GM06990 (cell line): ENCODE measurements at regions not wholly inside any gene's neighbourhood (a gene's known extent, or its start where the extent isn't known, plus 50 kb on each side); places are given as distances from the start of the nearest gene placed in this dataset.

ENCODE experiments used
- DNase-seq: peaks from one replicate; pipeline ENCODE4 v3.0.0-alpha.2; 2011; ENCODE audit not compliant: insufficient read length; ENCODE audit errors: extremely low read depth
- H3K27me3 ChIP-seq: replicated peaks from 2 replicates; pipeline ENCODE4 v1.6.0; 2011; ENCODE audit warnings: low read length; ENCODE audit not compliant: control insufficient read depth, insufficient read depth
- H3K36me3 ChIP-seq: 2 replicates; pipeline ENCODE4 v1.5.1; 2011; ENCODE audit warnings: low read length; ENCODE audit not compliant: control insufficient read depth, insufficient read depth
- H3K4me3 ChIP-seq: replicated peaks from 2 replicates; pipeline ENCODE4 v1.5.1; 2011; ENCODE audit warnings: low read depth, mild to moderate bottlenecking, control low read depth, low read length
- TF ChIP-seq, protein P1 (sequence below): IDR thresholded peaks from 2 replicates; pipeline ENCODE4 v1.5.1; 2011; ENCODE audit warnings: low read length, control low read depth, mild to moderate bottlenecking, inconsistent platforms; ENCODE audit not compliant: insufficient read depth, poor library complexity, severe bottlenecking

DNA sequence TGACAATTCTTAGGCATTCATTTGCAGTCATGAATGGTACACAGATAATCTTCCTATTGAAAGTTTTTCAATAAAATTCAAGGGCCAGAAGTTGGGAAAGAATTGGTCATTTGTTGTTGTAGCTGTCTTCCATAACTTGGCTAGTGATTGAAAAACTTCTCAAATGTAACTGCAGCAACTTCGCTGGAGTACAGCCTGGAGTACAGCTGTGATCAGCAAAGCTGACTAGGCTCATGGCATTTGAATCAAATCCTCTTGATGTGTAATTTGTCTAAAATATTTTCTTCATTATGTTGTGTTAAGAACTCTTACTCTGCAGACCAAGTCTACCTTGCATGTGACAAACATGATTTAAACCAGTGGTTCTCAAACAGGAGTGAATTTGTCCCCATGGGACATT is 226.5 kb upstream of the STEAP1 start:
- TF ChIP-seq, protein P1, sequence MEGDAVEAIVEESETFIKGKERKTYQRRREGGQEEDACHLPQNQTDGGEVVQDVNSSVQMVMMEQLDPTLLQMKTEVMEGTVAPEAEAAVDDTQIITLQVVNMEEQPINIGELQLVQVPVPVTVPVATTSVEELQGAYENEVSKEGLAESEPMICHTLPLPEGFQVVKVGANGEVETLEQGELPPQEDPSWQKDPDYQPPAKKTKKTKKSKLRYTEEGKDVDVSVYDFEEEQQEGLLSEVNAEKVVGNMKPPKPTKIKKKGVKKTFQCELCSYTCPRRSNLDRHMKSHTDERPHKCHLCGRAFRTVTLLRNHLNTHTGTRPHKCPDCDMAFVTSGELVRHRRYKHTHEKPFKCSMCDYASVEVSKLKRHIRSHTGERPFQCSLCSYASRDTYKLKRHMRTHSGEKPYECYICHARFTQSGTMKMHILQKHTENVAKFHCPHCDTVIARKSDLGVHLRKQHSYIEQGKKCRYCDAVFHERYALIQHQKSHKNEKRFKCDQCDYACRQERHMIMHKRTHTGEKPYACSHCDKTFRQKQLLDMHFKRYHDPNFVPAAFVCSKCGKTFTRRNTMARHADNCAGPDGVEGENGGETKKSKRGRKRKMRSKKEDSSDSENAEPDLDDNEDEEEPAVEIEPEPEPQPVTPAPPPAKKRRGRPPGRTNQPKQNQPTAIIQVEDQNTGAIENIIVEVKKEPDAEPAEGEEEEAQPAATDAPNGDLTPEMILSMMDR, result no peak
- Histone ChIP-seq H3K27me3 (no peaks in the 10 kb centered on the region), H3K4me3 (no peak overlapping the region), H3K36me3 (no peaks in the 10 kb centered on the region)
- DNase-seq, result no peak

DNA sequence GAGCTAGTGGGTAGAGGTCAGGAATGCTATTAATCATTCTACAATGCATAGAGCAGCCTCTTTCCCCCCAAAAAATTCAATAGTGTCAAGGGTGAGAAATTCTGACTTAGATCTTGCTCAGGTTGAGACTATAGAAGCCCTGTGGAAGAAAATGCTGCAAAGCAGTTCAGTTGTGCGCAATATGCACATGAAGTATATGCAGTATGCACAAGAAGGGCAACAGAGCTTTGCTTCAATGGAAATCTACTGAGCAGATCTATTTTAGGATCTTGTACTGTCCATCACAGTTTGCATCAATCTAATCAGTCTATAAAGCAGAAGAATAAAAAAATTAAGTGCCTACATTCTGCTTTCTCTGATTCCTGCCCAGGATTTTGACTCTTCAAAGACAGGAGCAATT is 225.8 kb upstream of the STEAP1 start:
- no peak overlapping the region for H3K4me3 ChIP-seq
- DNase-seq, result no peak
- TF ChIP-seq, protein P1, result no peak
- H3K36me3 ChIP-seq, result no peaks in the 10 kb centered on the region
- no peaks in the 10 kb centered on the region for H3K27me3 ChIP-seq

DNA sequence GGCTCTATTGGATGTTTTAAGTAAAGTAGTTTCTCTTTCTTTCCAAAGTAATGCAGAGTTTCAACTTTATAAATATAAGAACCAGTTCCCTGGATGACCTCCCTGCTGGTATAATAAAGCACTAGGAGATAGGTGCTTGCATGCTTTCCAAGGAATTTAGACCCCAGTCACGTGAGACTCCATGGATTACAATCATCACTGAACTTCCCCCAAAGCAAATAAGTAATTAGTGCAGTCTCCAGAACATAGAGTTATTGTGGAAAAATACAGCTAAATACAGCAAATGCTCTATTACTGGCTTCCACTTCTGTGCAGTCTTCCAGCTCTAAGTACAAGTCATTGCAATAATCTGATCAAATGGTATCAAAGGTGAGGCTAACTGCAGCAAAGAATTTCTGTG is 220.2 kb upstream of the STEAP1 start:
- TF ChIP-seq, protein P1, result no peak
- DNase-seq, result no peak

DNA sequence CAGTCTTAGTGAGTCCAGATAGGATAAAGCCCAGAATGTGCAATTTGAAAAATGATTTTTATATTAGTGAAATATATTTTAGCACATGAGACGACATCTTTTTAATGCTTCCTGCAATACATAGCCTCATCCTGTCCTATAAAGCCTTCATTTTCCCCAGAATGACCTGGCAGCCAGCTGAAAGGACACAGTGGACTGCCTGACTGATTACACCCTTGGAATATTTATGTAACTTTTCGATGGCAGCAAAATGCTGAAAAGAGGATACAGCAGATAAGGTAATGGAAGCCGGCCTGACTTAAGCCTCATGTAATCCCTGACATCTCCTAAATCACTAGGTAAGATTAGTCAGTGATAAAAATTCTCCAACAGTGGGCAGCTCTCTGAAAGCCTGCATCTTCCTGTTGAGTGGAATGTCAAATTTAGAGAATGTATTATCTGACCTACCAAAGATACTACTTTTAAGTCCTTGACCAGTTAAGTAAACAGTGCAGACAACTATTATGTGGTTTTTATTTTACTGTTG is 210.7 kb upstream of the STEAP1 start:
- no peak for DNase-seq
- H3K4me3 ChIP-seq, result no peak overlapping the region
- H3K36me3 ChIP-seq, result no peaks in the 10 kb centered on the region
- no peaks in the 10 kb centered on the region for H3K27me3 ChIP-seq
- TF ChIP-seq, protein P1, result no peak

More for the DNA sequence above, 220.2 kb upstream of the STEAP1 start:
- H3K4me3 ChIP-seq, result no peak overlapping the region
- H3K36me3 ChIP-seq, result no peaks in the 10 kb centered on the region
- no peaks in the 10 kb centered on the region for H3K27me3 ChIP-seq

DNA sequence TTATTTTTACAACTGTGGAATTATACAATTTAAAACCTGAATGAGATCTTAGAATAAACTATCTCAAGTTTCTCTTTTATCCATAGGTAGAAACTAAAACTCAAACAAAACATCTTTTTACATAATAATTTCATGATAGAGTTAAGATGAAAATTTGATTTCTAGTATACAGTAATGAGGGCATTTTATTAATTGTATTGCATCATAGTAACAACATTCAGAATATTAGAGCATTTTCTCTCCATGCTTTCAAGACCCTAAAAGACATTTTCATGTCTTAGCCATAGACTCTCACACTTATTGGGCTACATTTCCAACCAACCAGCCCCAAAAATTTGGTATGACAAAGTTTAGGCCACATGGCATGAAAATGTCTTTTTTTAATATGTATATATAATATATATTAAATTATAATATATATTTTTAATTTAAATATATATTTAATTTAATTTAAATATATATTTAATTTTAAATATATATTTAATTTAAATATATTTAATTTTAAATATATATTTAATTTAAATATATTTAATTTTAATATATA is 195.7 kb upstream of the STEAP1 start:
- DNase-seq, result no peak
- H3K27me3 ChIP-seq, result no peaks in the 10 kb centered on the region
- H3K4me3 ChIP-seq, result no peak overlapping the region
- H3K36me3 ChIP-seq, result no peaks in the 10 kb centered on the region
- TF ChIP-seq, protein P1, result no peak

DNA sequence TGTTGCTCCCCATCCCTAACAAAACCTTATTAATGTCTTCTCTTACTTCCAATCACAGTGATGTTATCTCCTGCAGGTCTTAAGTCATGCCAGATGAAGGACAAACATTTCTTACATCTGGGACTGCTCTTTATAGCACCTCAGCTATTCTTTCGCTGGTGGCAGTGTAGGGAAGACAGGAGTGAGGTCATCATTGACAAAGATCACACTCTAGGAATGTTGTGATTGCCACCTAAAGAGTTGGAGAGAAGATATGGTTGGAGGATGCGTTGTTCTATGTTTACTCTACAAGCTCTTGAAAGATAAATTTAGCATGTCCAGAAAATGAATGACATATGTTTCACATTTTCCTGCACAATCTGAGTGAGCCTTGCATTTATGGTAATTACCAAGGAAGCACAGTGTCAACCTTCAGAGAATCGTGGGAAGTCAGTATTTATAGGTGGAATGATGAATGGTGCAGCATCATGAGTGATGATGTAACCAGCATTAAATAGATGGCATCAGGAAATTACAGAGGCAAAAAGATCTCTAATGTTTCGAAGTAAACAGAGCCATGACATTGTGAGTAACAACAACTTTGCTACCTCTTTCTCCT is 188.1 kb upstream of the STEAP1 start:
- H3K36me3 ChIP-seq, result no peaks in the 10 kb centered on the region
- H3K27me3 ChIP-seq, result no peaks in the 10 kb centered on the region
- H3K4me3 ChIP-seq, result no peak overlapping the region
- TF ChIP-seq, protein P1, result no peak
- DNase-seq, result no peak
